ENCODE measurements at regions not wholly inside any gene's neighbourhood (a gene's known extent, or its start where the extent isn't known, plus 50 kb on each side); places are given as distances from the start of the nearest gene placed in this dataset.
"Not testable (repeated sequence)": the region's sequence is repeated elsewhere in the genome, so short reads cannot be mapped to it uniquely, and the experiment has no call there.

DNA sequence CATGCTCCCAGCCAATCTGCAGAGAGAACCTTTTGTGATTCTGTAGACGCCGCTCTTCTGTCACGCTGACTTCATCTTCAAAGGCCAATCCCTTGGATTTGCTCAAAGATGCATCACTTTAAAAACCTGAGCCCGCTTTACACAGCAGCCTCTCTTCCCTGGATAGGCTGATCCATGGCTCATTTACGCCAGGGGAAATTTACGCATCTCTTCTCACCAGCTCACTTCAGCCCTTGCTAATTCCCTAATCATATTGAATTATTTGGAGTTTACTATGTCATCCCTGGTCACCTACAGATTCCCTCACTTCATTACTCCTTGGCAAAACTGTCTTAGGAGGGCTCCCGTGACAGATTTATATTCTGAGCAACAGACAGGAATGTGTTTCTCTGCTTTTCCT is 256.2 kb downstream of the EN1 start:
- Mint-ChIP-seq H3K9me3 (ENCODE audit: low read depth) (no peaks in the 10 kb centered on the region), H3K36me3 (ENCODE audit: low read depth) (no peaks in the 10 kb centered on the region), H3K27me3 (peaks cover 7% of the 10 kb centered on the region), H3K4me3 (no peak overlapping the region), H3K27ac (no peak overlapping the region), H3K4me1 (no peaks in the 10 kb centered on the region)
- no peak for ATAC-seq
- no peak for DNase-seq
- ChIA-PET CTCF (interaction anchor here (0.7 kb wide), 1 partner anchor 10 kb away, joined by 3 read pairs; no protein-coding TSS in a partner anchor), POLR2A (no interaction called here)
- intact Hi-C loops (cut with DNase I, micrococcal nuclease), result no loop called here

- POLR2A ChIA-PET, result no interaction called here
- Mint-ChIP-seq H3K27me3 (peaks cover 7% of the 10 kb centered on the region), H3K9me3 (ENCODE audit: low read depth) (no peaks in the 10 kb centered on the region), H3K4me3 (no peak overlapping the region), H3K36me3 (ENCODE audit: low read depth) (no peaks in the 10 kb centered on the region), H3K27ac (no peak overlapping the region), H3K4me1 (no peaks in the 10 kb centered on the region)
- DNase-seq (no peak), ATAC-seq (no peak)
- intact Hi-C loops (cut with DNase I, micrococcal nuclease), result no loop called here
- CTCF ChIA-PET, result no interaction called here
Observed at GRCh38 chr2:118589721-118590120, 257.7 kb downstream of the EN1 start.

- Mint-ChIP-seq H3K27me3 (peaks cover 7% of the 10 kb centered on the region), H3K4me1 (no peaks in the 10 kb centered on the region), H3K4me3 (no peak overlapping the region), H3K36me3 (ENCODE audit: low read depth) (no peaks in the 10 kb centered on the region), H3K27ac (no peak overlapping the region), H3K9me3 (ENCODE audit: low read depth) (no peaks in the 10 kb centered on the region)
- intact Hi-C loops (cut with DNase I, micrococcal nuclease), result no loop called here
- POLR2A ChIA-PET, result no interaction called here
- CTCF ChIA-PET, result no interaction called here
- DNase-seq (no peak), ATAC-seq (no peak)
Observed at GRCh38 chr2:118588850-118589249, 258.6 kb downstream of the EN1 start.

DNA sequence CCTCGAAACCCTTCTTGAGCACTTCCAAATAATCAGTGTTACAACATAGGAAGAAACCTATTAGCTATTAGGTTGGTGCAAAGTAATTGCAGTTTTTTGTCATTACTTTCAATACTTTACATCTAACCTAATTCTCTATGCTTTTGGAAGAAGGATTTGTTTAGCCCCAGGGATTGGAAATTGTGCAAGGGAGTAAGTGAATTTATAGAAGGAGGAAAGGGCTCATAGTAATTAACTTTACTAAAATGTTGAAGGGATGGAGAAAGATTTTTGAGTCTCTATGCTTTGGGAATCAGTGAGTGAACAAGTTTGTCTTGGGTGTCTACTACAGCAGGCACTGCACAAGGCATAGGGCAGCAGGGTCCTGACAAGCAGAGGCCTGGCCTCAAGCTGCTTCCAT is 261.1 kb downstream of the EN1 start:
- DNase-seq, result no peak
- H3K27ac Mint-ChIP-seq, result no peak overlapping the region
- ChIA-PET POLR2A (no interaction called here), CTCF (no interaction called here)
- H3K36me3 Mint-ChIP-seq (ENCODE audit: low read depth), result no peaks in the 10 kb centered on the region
- no peak overlapping the region for H3K4me3 Mint-ChIP-seq
- H3K27me3 Mint-ChIP-seq, result peaks cover 12% of the 10 kb centered on the region
- intact Hi-C loops (cut with DNase I, micrococcal nuclease), result no loop called here
- no peaks in the 10 kb centered on the region for H3K4me1 Mint-ChIP-seq
- ATAC-seq, result no peak
- H3K9me3 Mint-ChIP-seq (ENCODE audit: low read depth), result no peaks in the 10 kb centered on the region

DNA sequence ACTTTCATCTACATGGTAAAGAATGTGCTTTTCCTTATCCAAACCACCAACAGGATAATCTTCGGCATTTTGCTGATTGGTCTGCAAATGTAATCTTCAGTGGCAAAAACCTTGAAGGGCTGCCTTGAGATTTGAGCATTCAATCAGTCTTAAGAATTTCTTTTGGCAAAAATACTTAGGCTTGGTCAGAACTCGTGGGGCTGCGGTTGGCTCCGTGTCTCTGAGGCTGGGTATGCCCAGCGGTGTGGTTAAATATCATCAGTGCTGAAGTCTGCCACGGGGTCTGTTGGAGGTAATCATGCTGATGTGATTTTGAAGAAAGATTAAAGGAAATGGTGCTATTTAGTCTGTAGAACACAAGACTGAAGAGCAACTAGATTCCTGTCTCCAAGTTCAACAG is 262.6 kb downstream of the EN1 start:
- ATAC-seq, result no peak
- ChIA-PET POLR2A (no interaction called here), CTCF (no interaction called here)
- no peak overlapping the region for H3K4me3 Mint-ChIP-seq
- no peaks in the 10 kb centered on the region for H3K4me1 Mint-ChIP-seq
- H3K27ac Mint-ChIP-seq, result no peak overlapping the region
- intact Hi-C loops (cut with DNase I, micrococcal nuclease), result no loop called here
- H3K9me3 Mint-ChIP-seq (ENCODE audit: low read depth), result no peaks in the 10 kb centered on the region
- H3K27me3 Mint-ChIP-seq, result peaks cover 12% of the 10 kb centered on the region
- H3K36me3 Mint-ChIP-seq (ENCODE audit: low read depth), result no peaks in the 10 kb centered on the region
- DNase-seq, result no peak

DNA sequence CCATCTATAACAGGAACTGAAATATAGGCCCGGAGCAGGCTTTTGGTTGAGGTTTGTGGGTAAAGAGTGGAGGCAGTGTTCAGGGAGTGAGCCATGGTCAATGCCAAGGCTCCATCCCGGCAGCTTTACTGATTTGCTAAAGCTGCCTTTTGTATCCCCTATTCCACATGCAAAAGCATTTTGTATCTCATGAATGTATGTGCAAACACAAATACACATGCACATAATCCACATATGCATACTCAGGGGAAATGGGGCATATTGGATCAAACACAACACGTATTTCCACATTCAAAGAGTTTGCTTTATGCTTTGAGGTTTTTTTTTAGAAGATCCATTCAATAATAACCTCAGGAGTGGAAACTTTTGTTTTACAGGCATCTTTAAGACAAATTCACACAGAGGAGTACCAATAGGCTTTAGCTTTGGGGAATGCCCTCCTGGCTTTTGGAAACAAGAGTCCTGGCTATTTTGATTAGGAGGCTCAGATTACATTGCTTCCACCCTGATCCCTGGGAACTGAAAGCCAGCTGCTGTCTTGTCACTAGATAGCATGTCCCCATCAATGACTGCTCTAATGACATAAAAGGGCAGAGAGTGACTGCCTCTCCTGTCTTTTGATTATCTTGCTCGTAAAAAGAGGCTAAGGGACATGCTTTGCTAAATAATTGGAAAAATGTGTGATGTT is 263.2 kb downstream of the EN1 start:
- Mint-ChIP-seq H3K4me1 (no peaks in the 10 kb centered on the region), H3K27me3 (peaks cover 12% of the 10 kb centered on the region), H3K4me3 (no peak overlapping the region), H3K27ac (no peak overlapping the region), H3K9me3 (ENCODE audit: low read depth) (no peaks in the 10 kb centered on the region), H3K36me3 (ENCODE audit: low read depth) (no peaks in the 10 kb centered on the region)
- ChIA-PET CTCF (no interaction called here), POLR2A (no interaction called here)
- intact Hi-C loops (cut with DNase I, micrococcal nuclease), result no loop called here
- ATAC-seq (no peak), DNase-seq (no peak)

- H3K4me3 Mint-ChIP-seq, result no peak overlapping the region
- ATAC-seq (no peak), DNase-seq (no peak)
- H3K4me1 Mint-ChIP-seq, result no peaks in the 10 kb centered on the region
- no peaks in the 10 kb centered on the region for H3K36me3 Mint-ChIP-seq (ENCODE audit: low read depth)
- CTCF ChIA-PET, result no interaction called here
- H3K27ac Mint-ChIP-seq, result no peak overlapping the region
- POLR2A ChIA-PET, result no interaction called here
- H3K9me3 Mint-ChIP-seq (ENCODE audit: low read depth), result no peaks in the 10 kb centered on the region
- peaks cover 8% of the 10 kb centered on the region for H3K27me3 Mint-ChIP-seq
- intact Hi-C loops (cut with DNase I, micrococcal nuclease), result no loop called here
Observed at GRCh38 chr2:118582058-118582457, 265.4 kb downstream of the EN1 start.

DNA sequence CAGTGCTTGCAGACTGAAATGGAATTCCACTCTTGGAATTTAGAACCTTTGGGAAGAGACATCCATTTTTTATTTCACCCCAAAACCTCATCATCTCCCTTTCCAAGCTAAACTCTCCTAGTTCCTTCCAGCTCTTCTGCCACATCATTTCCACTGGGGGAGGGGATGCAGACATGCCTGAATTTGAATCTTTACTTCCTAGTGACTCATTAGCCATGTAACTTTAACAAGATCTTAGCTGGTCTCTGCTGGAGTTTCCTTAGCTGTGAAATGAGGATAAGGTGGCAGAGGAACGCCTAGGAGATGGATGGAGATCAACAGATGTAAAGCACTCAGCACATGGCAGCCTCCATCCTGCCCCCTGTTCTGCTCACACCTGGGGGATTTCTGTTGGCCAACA is 266.8 kb downstream of the EN1 start:
- Mint-ChIP-seq H3K4me3 (no peak overlapping the region), H3K27ac (no peak overlapping the region), H3K27me3 (peaks cover 8% of the 10 kb centered on the region), H3K4me1 (no peaks in the 10 kb centered on the region), H3K36me3 (ENCODE audit: low read depth) (no peaks in the 10 kb centered on the region), H3K9me3 (ENCODE audit: low read depth) (no peaks in the 10 kb centered on the region)
- ChIA-PET POLR2A (no interaction called here), CTCF (no interaction called here)
- DNase-seq, result no peak
- no peak for ATAC-seq
- intact Hi-C loops (cut with DNase I, micrococcal nuclease), result no loop called here

GRCh38 chr2:118580107-118580506 is 267.3 kb downstream of the EN1 start:
- CTCF ChIA-PET, result no interaction called here
- no peaks in the 10 kb centered on the region for H3K9me3 Mint-ChIP-seq (ENCODE audit: low read depth)
- POLR2A ChIA-PET, result no interaction called here
- H3K4me1 Mint-ChIP-seq, result no peaks in the 10 kb centered on the region
- H3K4me3 Mint-ChIP-seq, result no peak overlapping the region
- no peak for DNase-seq
- H3K27ac Mint-ChIP-seq, result no peak overlapping the region
- peaks cover 8% of the 10 kb centered on the region for H3K27me3 Mint-ChIP-seq
- no peaks in the 10 kb centered on the region for H3K36me3 Mint-ChIP-seq (ENCODE audit: low read depth)
- no peak for ATAC-seq
- intact Hi-C loops (cut with DNase I, micrococcal nuclease), result no loop called here

DNA sequence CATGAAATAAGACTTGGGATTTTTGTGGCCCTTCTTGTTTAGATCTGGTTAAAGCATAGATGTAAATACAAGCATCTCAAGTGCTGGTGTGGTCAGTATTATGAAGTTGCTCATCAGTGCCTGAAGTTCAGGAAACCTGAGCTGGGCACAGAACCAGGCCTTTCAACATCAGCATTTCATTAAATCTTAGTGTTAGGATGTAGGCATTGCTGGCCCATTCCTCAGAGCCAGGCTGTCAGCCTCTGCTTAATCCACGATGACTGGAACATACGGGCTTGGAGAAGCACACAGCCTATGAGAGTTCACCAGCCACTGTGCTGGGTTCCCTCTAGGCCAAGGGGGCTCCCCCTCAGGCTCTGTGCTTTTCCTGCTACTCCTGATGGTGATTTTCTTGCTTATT is 270.2 kb downstream of the EN1 start:
- Mint-ChIP-seq H3K36me3 (ENCODE audit: low read depth) (no peaks in the 10 kb centered on the region), H3K27ac (no peak overlapping the region), H3K4me3 (no peak overlapping the region), H3K9me3 (ENCODE audit: low read depth) (no peaks in the 10 kb centered on the region), H3K4me1 (no peaks in the 10 kb centered on the region), H3K27me3 (peaks cover 8% of the 10 kb centered on the region)
- ATAC-seq (no peak), DNase-seq (no peak)
- ChIA-PET CTCF (no interaction called here), POLR2A (no interaction called here)
- intact Hi-C loops (cut with DNase I, micrococcal nuclease), result no loop called here

DNA sequence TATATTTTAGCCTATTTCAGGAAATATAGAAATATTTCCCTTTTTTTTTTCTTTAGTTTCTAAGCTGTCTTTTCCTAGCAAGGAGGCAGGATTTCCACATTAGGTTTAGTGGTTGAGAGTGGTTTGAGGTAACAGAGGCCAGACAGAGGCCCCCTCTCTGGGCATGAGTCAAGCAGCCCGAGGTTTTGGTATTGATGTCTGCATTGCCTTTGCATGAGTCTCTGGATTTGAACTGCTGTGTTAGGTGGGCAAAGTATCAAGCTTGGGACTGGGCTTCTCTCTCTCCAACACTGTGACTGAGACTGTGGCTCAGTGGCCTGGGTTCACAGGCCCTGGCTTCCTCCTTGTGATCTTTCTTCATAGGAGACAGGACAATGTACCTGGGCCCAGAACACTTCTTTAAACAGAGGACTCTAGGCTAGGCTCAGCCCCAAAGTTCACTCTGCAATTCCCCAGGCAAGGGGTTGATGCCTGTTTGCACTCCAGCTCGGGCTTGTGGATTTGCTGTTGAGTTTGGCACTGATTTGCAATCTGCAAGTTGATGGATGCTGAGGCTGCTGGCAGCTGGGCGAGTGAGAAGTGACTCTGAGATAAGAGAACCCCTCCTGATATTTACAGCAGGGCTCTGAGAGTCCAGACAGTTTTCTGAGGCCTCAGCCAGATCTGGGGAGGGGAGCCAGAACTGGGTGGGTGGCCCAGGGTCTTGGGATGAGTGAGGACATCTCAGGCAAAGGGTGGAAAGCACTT is 271.2 kb downstream of the EN1 start:
- no peaks in the 10 kb centered on the region for H3K36me3 Mint-ChIP-seq (ENCODE audit: low read depth)
- no peaks in the 10 kb centered on the region for H3K4me1 Mint-ChIP-seq
- intact Hi-C loops (cut with DNase I, micrococcal nuclease), result no loop called here
- ChIA-PET CTCF (no interaction called here), POLR2A (no interaction called here)
- no peak for DNase-seq
- H3K9me3 Mint-ChIP-seq (ENCODE audit: low read depth), result no peaks in the 10 kb centered on the region
- ATAC-seq, result no peak
- no peak overlapping the region for H3K4me3 Mint-ChIP-seq
- H3K27ac Mint-ChIP-seq, result no peak overlapping the region
- peaks cover 4% of the 10 kb centered on the region for H3K27me3 Mint-ChIP-seq

GRCh38 chr2:118572380-118572779 is 275.1 kb downstream of the EN1 start:
- H3K27me3 Mint-ChIP-seq; H3K9me3 Mint-ChIP-seq (ENCODE audit: low read depth); DNase-seq; ATAC-seq; H3K27ac Mint-ChIP-seq; intact Hi-C loops (cut with DNase I, micrococcal nuclease); POLR2A ChIA-PET; H3K36me3 Mint-ChIP-seq (ENCODE audit: low read depth); CTCF ChIA-PET; H3K4me1 Mint-ChIP-seq; H3K4me3 Mint-ChIP-seq: not testable (repeated sequence)

Measured in activated CD4-positive, alpha-beta T cell treated with anti-CD3 and anti-CD28 coated beads for 36 hours (primary cell).